Glutamatergic neuron (in vitro differentiated cells): ENCODE measurements at regions not wholly inside any gene's neighbourhood (a gene's known extent, or its start where the extent isn't known, plus 50 kb on each side); places are given as distances from the start of the nearest gene placed in this dataset.
"Not testable (repeated sequence)": the region's sequence is repeated elsewhere in the genome, so short reads cannot be mapped to it uniquely, and the experiment has no call there.

Experiments used
- DNase-seq: peaks from one replicate; pipeline ENCODE4 v3.0.0; 2022
- H3K27ac Mint-ChIP-seq: one replicate; pipeline ENCODE4 v1.8.0; 2020; ENCODE audit warnings: mild to moderate bottlenecking, mixed read lengths, inconsistent platforms; ENCODE audit not compliant: unreplicated experiment
- H3K27me3 Mint-ChIP-seq: one replicate; pipeline ENCODE4 v1.8.0; 2020; ENCODE audit warnings: mild to moderate bottlenecking, moderate library complexity, mixed read lengths, inconsistent platforms; ENCODE audit not compliant: unreplicated experiment
- H3K36me3 Mint-ChIP-seq: one replicate; pipeline ENCODE4 v1.8.0; 2020; ENCODE audit warnings: mild to moderate bottlenecking, mixed read lengths, inconsistent platforms; ENCODE audit not compliant: unreplicated experiment
- H3K4me1 Mint-ChIP-seq: one replicate; pipeline ENCODE4 v1.8.0; 2020; ENCODE audit warnings: mild to moderate bottlenecking, low read depth, mixed read lengths, inconsistent platforms; ENCODE audit not compliant: unreplicated experiment
- H3K4me3 Mint-ChIP-seq: one replicate; pipeline ENCODE4 v1.8.0; 2020; ENCODE audit warnings: mild to moderate bottlenecking, mixed read lengths, inconsistent platforms; ENCODE audit not compliant: unreplicated experiment
- H3K9me3 Mint-ChIP-seq: one replicate; pipeline ENCODE4 v1.8.0; 2020; ENCODE audit warnings: mild to moderate bottlenecking, moderate library complexity, mixed read lengths, inconsistent platforms; ENCODE audit not compliant: unreplicated experiment
- TF ChIP-seq, protein P1 (sequence below): fragments of 200-600 bp; sonication (generic); IDR thresholded peaks from one replicate; pipeline ENCODE4 v1.5.0; 2021; ENCODE audit not compliant: partially characterized antibody, unreplicated experiment

DNA sequence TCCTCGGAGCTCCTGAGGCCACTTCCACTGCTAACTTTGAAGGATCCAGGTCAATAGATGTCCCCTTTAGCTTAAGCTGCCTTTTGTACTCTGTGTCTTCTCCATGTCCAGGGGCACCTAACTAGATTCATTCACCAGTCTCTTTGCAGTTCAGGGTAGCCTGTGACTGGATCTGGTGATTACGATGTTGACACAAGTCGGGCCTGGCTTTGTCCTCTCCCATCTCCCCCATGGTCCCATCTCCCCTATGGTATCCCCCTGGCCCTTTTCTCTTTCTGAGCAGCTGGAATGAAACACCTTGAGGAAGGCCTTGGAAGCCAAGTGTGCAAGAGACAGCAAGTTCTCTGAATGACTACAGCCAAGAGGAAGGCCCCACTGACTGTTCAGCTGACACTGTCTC lies 417.9 kb upstream of the SMIM21 start:
- H3K36me3 Mint-ChIP-seq = no peaks in the 10 kb centered on the region
- no peak overlapping the region for H3K4me3 Mint-ChIP-seq
- no peak overlapping the region for H3K27ac Mint-ChIP-seq
- H3K9me3 Mint-ChIP-seq = peaks cover under 1% of the 10 kb centered on the region
- TF ChIP-seq, protein P1, sequence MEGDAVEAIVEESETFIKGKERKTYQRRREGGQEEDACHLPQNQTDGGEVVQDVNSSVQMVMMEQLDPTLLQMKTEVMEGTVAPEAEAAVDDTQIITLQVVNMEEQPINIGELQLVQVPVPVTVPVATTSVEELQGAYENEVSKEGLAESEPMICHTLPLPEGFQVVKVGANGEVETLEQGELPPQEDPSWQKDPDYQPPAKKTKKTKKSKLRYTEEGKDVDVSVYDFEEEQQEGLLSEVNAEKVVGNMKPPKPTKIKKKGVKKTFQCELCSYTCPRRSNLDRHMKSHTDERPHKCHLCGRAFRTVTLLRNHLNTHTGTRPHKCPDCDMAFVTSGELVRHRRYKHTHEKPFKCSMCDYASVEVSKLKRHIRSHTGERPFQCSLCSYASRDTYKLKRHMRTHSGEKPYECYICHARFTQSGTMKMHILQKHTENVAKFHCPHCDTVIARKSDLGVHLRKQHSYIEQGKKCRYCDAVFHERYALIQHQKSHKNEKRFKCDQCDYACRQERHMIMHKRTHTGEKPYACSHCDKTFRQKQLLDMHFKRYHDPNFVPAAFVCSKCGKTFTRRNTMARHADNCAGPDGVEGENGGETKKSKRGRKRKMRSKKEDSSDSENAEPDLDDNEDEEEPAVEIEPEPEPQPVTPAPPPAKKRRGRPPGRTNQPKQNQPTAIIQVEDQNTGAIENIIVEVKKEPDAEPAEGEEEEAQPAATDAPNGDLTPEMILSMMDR = no peak
- no peaks in the 10 kb centered on the region for H3K27me3 Mint-ChIP-seq
- DNase-seq = no peak
- no peaks in the 10 kb centered on the region for H3K4me1 Mint-ChIP-seq

DNA sequence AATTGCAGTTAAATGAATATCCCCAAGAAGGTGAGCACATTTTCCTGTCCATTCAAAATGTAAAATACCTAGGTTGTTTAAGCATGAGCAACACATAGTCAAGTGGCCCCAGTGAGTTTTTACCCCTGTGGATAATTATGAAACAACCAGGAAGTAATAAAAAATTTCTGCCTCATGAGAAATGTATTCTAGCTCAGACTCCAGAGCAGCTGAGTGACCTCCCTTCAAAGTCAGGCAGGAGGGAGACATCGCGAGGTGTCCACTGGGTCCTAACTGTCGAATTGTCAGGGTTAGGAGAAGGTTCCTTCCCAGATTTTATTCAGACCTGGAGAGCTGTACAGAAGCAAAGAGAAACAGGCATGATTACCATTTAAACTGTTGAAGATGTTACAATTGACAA lies 416.6 kb upstream of the SMIM21 start:
- Mint-ChIP-seq H3K27ac (no peak overlapping the region), H3K27me3 (no peaks in the 10 kb centered on the region), H3K4me3 (no peak overlapping the region), H3K36me3 (no peaks in the 10 kb centered on the region), H3K4me1 (no peaks in the 10 kb centered on the region), H3K9me3 (peaks cover 1% of the 10 kb centered on the region)
- no peak for DNase-seq
- TF ChIP-seq, protein P1 = no peak

DNA sequence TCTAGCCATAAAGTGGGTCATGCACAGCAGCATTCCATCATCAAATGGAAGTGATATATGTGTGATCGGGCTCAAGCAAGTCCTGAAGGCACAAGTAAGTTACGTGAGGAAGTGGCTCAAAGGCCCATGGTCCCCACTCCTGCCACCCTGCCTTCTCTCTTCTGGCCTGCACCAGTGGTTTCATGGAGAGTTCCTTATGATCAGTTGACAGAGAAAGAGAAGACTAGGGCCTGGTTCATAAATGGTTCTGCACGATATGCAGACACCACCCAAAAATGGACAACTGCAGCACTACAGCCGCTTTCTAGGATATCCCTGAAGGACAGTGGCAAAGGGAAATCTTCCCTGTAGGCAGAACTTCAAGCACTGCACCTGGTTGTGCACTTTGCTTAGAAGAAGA lies 412.6 kb upstream of the SMIM21 start:
- Mint-ChIP-seq H3K27me3 (peaks cover 2% of the 10 kb centered on the region), H3K9me3 (peaks cover 1% of the 10 kb centered on the region), H3K4me1 (no peaks in the 10 kb centered on the region), H3K27ac (no peak overlapping the region), H3K36me3 (no peaks in the 10 kb centered on the region), H3K4me3 (no peak overlapping the region)
- TF ChIP-seq, protein P1 = no peak
- DNase-seq = no peak

DNA sequence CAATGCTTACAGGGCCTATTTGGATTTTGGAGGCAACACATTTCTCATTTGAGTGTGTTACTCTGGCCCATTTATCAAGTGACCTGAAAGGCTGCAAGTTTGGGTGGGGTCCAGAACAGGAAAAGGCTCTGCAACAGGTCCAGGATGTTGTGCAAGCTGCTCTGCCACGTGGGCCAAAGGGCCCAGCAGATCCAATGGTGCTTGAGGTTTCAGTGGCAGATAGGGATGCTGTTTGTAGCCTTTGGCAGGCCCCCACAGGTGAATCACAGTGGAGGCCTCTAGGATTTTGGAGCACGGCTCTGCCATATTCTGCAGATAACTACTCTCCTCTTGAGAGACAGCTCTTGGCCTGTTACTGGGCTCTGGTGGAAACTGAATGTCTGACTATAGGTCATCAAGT lies 412.2 kb upstream of the SMIM21 start:
- H3K27ac Mint-ChIP-seq, DNase-seq, H3K9me3 Mint-ChIP-seq, H3K36me3 Mint-ChIP-seq, H3K4me3 Mint-ChIP-seq, H3K4me1 Mint-ChIP-seq, H3K27me3 Mint-ChIP-seq: not testable (repeated sequence)

DNA sequence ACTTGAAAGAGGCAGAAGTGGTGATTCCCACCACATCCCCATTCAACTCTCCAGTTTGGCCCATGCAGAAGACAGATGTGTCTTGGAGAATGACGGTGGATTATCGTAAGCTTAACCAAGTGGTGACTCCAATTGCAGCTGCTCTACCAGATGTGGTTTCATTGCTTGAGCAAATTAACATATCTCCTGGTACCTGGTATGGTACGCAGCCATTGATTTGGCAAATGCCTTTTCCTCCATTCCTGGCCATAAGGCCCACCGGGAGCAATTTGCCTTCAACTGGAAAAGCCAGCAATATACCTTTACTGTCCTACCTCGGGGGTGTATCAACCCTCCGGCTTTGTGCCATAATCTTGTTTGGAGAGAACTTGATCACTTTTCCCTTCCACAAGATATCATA lies 411.5 kb upstream of the SMIM21 start:
- TF ChIP-seq, protein P1 = no peak
- peaks cover 2% of the 10 kb centered on the region for H3K27me3 Mint-ChIP-seq
- H3K27ac Mint-ChIP-seq = no peak overlapping the region
- DNase-seq = no peak
- no peak overlapping the region for H3K4me3 Mint-ChIP-seq
- no peaks in the 10 kb centered on the region for H3K36me3 Mint-ChIP-seq
- no peaks in the 10 kb centered on the region for H3K4me1 Mint-ChIP-seq
- H3K9me3 Mint-ChIP-seq = peaks cover 1% of the 10 kb centered on the region

DNA sequence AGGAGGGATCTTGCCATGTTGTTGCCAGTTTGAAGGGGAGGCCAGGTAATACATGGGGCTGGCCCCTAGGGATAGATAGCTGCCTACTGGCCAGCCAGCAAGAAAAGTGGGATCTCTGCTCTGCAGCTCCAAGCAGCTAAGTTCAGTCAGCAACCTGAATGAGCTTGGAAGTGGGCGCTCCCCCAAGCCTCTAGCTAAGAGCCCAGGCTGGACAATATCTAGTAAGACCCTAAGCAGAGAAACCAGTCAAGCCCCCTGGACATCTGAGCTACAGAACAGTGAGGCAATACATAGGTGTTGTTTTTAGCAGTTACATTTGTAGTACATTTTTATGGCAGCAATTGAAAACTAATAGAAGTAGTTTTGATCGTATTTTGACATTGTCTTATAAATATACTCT lies 409.8 kb upstream of the SMIM21 start:
- Mint-ChIP-seq H3K4me1 (no peaks in the 10 kb centered on the region), H3K9me3 (peaks cover 4% of the 10 kb centered on the region)

More for the DNA sequence above, 409.8 kb upstream of the SMIM21 start:
- Mint-ChIP-seq H3K27me3 (peaks cover 2% of the 10 kb centered on the region), H3K27ac (no peak overlapping the region), H3K36me3 (no peaks in the 10 kb centered on the region), H3K4me3 (no peak overlapping the region)
- TF ChIP-seq, protein P1 = no peak
- DNase-seq = no peak
